ENCODE measurements at regions not wholly inside any gene's neighbourhood (a gene's known extent, or its start where the extent isn't known, plus 50 kb on each side); places are given as distances from the start of the nearest gene placed in this dataset.

GRCh38 chr6:26280407-26280806 lies 84.6 kb upstream of the BTN3A2 start:
- H3K36me3 ChIP-seq (ENCODE audit: control insufficient read depth in 4 of 4, insufficient read depth in 3 of 4, low read depth in 1 of 4, low read length in 3 of 4): no peaks in the 10 kb centered on the region
- H3K9me3 ChIP-seq (ENCODE audit: control insufficient read depth in 4 of 4, low read length in 3 of 4): no peaks in the 10 kb centered on the region
- TF ChIP-seq RXRA (IDR thresholded peaks at IDR 0.05): no peak
- TF ChIP-seq MAX (IDR thresholded peaks at IDR 0.05): no peak
- TF ChIP-seq JUND (IDR thresholded peaks at IDR 0.05): no peak
- TF ChIP-seq HNF4G (IDR thresholded peaks at IDR 0.05): no peak
- no peak for TF ChIP-seq ATF3 (IDR thresholded peaks at IDR 0.05)
- no peak for TF ChIP-seq FOXA1 (IDR thresholded peaks at IDR 0.05)
- TF ChIP-seq YY1 (IDR thresholded peaks at IDR 0.05): no peak
- TF ChIP-seq TAF1 (conservative IDR thresholded peaks at IDR 0.05): no peak
- no peak for TF ChIP-seq CTCF (IDR thresholded peaks at IDR 0.05; ENCODE audit: low read depth, low read length, missing input control)
- no peak for TF ChIP-seq FOXA2 (IDR thresholded peaks at IDR 0.05)
- no peak for TF ChIP-seq NR2F2 (IDR thresholded peaks at IDR 0.05)
- TF ChIP-seq HNF4A (conservative IDR thresholded peaks at IDR 0.05): no peak
- TF ChIP-seq EGR1 (IDR thresholded peaks at IDR 0.05; ENCODE audit: low read depth in 2 of 2): no peak
- TF ChIP-seq REST (IDR thresholded peaks at IDR 0.05): no peak
- TF ChIP-seq RAD21 (IDR thresholded peaks at IDR 0.05): no peak
- peaks cover 0 to 10% (median 4%) of the 10 kb centered on the region in 4 donors for H3K4me1 ChIP-seq (ENCODE audit: control insufficient read depth in 4 of 4, insufficient read depth in 4 of 4, low read length in 3 of 4)
- no peak overlapping the region for H3K9ac ChIP-seq (ENCODE audit: low read depth in 1 of 2, low read length in 2 of 2)
- H3K4me3 ChIP-seq (ENCODE audit: low read depth in 1 of 3, low read length in 3 of 3): no peak overlapping the region
- no peak overlapping the region for H3K27ac ChIP-seq (ENCODE audit: low read depth in 1 of 2, low read length in 2 of 2)
- H3K27me3 ChIP-seq (ENCODE audit: control insufficient read depth in 4 of 4, insufficient read depth in 4 of 4, low read length in 3 of 4): peaks cover 0 to 4% (median 0%) of the 10 kb centered on the region in 4 donors
- 91% methylated on average over 1 of the region's 1 CpG for WGBS
- DNase-seq (ENCODE audit: low spot score): no peak

- peak; percentile 72 for TF ChIP-seq YY1 (IDR thresholded peaks at IDR 0.05)
- TF ChIP-seq SP1 (IDR thresholded peaks at IDR 0.05): no peak
- 6% methylated on average over 23 of the region's 23 CpGs for WGBS
- no peaks in the 10 kb centered on the region for H3K9me3 ChIP-seq (ENCODE audit: control insufficient read depth in 4 of 4, low read length in 3 of 4)
- peak overlapping the region; percentile 87 to 96 for H3K27ac ChIP-seq (ENCODE audit: low read depth in 1 of 2, low read length in 2 of 2)
- peak overlapping the region; percentile 59 to 99 (median 92) for H3K4me3 ChIP-seq (ENCODE audit: low read depth in 1 of 3, low read length in 3 of 3)
- H3K4me1 ChIP-seq (ENCODE audit: control insufficient read depth in 4 of 4, insufficient read depth in 4 of 4, low read length in 3 of 4): peaks cover 0 to 12% (median 5%) of the 10 kb centered on the region in 4 donors
- peak; percentile 59 for DNase-seq (ENCODE audit: low spot score)
- H3K36me3 ChIP-seq (ENCODE audit: control insufficient read depth in 4 of 4, insufficient read depth in 3 of 4, low read depth in 1 of 4, low read length in 3 of 4): no peaks in the 10 kb centered on the region
- H3K9ac ChIP-seq (ENCODE audit: low read depth in 1 of 2, low read length in 2 of 2): peak overlapping the region in 1 of 2 donors; percentile 86
- no peaks in the 10 kb centered on the region for H3K27me3 ChIP-seq (ENCODE audit: control insufficient read depth in 4 of 4, insufficient read depth in 4 of 4, low read length in 3 of 4)
Measured at GRCh38 chr6:26284537-26285142, 80.4 kb upstream of the BTN3A2 start.

All from liver (tissue), 8 donors.